ENCODE measurements at regions not wholly inside any gene's neighbourhood (a gene's known extent, or its start where the extent isn't known, plus 50 kb on each side); places are given as distances from the start of the nearest gene placed in this dataset.
"Not testable (repeated sequence)": the region's sequence is repeated elsewhere in the genome, so short reads cannot be mapped to it uniquely, and the experiment has no call there.

GRCh38 chr4:134830741-134831140, 629.2 kb upstream of the PABPC4L start:
- DNase-seq: not testable (repeated sequence)

GRCh38 chr4:134812611-134813010, 611.0 kb upstream of the PABPC4L start:
- no peak for DNase-seq

- no peak for DNase-seq
Observed at GRCh38 chr4:134807231-134807745, 605.7 kb upstream of the PABPC4L start.

- no peak for DNase-seq
Observed at GRCh38 chr4:134798573-134798972, 597.0 kb upstream of the PABPC4L start.

- DNase-seq: no peak
Observed at GRCh38 chr4:134787315-134787714, 585.7 kb upstream of the PABPC4L start.

GRCh38 chr4:134780244-134780643, 578.7 kb upstream of the PABPC4L start:
- DNase-seq: no peak

- DNase-seq: no peak
Observed at GRCh38 chr4:134777606-134778005, 576.0 kb upstream of the PABPC4L start.

- no peak for DNase-seq
Observed at GRCh38 chr4:134773497-134774000, 572.0 kb upstream of the PABPC4L start.

- no peak for DNase-seq
Observed at GRCh38 chr4:134762053-134762452, 560.5 kb upstream of the PABPC4L start.

- DNase-seq: no peak
Observed at GRCh38 chr4:134756421-134756820, 554.8 kb upstream of the PABPC4L start.

GRCh38 chr4:134754301-134755019, 552.9 kb upstream of the PABPC4L start:
- no peak for DNase-seq

GRCh38 chr4:134753390-134753789, 551.8 kb upstream of the PABPC4L start:
- no peak for DNase-seq

- peak; percentile 54 for DNase-seq
Observed at GRCh38 chr4:134747108-134747805, 545.7 kb upstream of the PABPC4L start.

GRCh38 chr4:134740290-134740689, 538.7 kb upstream of the PABPC4L start:
- no peak for DNase-seq

- DNase-seq: no peak
Observed at GRCh38 chr4:134735901-134736300, 534.3 kb upstream of the PABPC4L start.

- DNase-seq: no peak
Observed at GRCh38 chr4:134727696-134728095, 526.1 kb upstream of the PABPC4L start.

- no peak for DNase-seq
Observed at GRCh38 chr4:134722306-134722705, 520.7 kb upstream of the PABPC4L start.

GRCh38 chr4:134720030-134720429, 518.4 kb upstream of the PABPC4L start:
- no peak for DNase-seq

- DNase-seq: no peak
Observed at GRCh38 chr4:134708616-134709015, 507.0 kb upstream of the PABPC4L start.

GRCh38 chr4:134708026-134708425, 506.4 kb upstream of the PABPC4L start:
- no peak for DNase-seq

GRCh38 chr4:134702374-134702773, 500.8 kb upstream of the PABPC4L start:
- no peak for DNase-seq

- DNase-seq: no peak
Observed at GRCh38 chr4:134700251-134700650, 498.7 kb upstream of the PABPC4L start.

GRCh38 chr4:134698831-134699230, 497.2 kb upstream of the PABPC4L start:
- DNase-seq: not testable (repeated sequence)

- DNase-seq: no peak
Observed at GRCh38 chr4:134695433-134695832, 493.8 kb upstream of the PABPC4L start.
